Common myeloid progenitor, CD34-positive (primary cell): ENCODE measurements at regions not wholly inside any gene's neighbourhood (a gene's known extent, or its start where the extent isn't known, plus 50 kb on each side); places are given as distances from the start of the nearest gene placed in this dataset.

Source experiments
- CTCF ChIA-PET: fragments of 350-600 bp; sonication (Branson Sonifier 250); formaldehyde crosslinking; loops from one replicate; lab custom pipeline; 2021; ENCODE audit warnings: antibody characterized with exemption; lab: Charles Lee
- POLR2A ChIA-PET: fragments of 350-600 bp; sonication (Branson Sonifier 250); formaldehyde crosslinking; loops from one replicate; lab custom pipeline; 2021; ENCODE audit warnings: antibody characterized with exemption; lab: Charles Lee
- DNase-seq, 3 donors: peaks; one replicate each; pipeline versions ENCODE4 v3.0.0 to v3.0.0-alpha.2; 2013
- H3K27ac ChIP-seq, 2 experiments: 1 replicate in 1 of 2; 2 replicates in 1 of 2; pipeline ENCODE4 v1.7.0; 2013; ENCODE audit warnings: inconsistent platforms in 2 of 2, low read length in 2 of 2, mild to moderate bottlenecking in 2 of 2, low read depth in 1 of 2, moderate library complexity in 1 of 2; ENCODE audit not compliant: severe bottlenecking in 2 of 2, insufficient read depth in 1 of 2, poor library complexity in 1 of 2
- H3K27me3 ChIP-seq, 5 experiments: replicated peaks in 2 of 5; 1 replicate in 3 of 5; 2 replicates in 2 of 5; pipeline versions ENCODE4 v1.6.1 to v1.7.0; 2013; ENCODE audit warnings: low read length in 4 of 5, mild to moderate bottlenecking in 2 of 5, moderate library complexity in 2 of 5, inconsistent platforms in 1 of 5; ENCODE audit not compliant: insufficient read depth in 5 of 5, control insufficient read depth in 4 of 5
- H3K36me3 ChIP-seq, 4 experiments: 1 replicate in 2 of 4; 2 replicates in 2 of 4; pipeline versions ENCODE4 v1.6.1 to v1.7.0; 2013; ENCODE audit warnings: low read length in 3 of 4, control low read depth in 1 of 4, mild to moderate bottlenecking in 1 of 4; ENCODE audit not compliant: control insufficient read depth in 4 of 4, insufficient read depth in 4 of 4
- H3K4me1 ChIP-seq, 4 experiments: 1 replicate in 3 of 4; 2 replicates in 1 of 4; pipeline versions ENCODE4 v1.6.1 to v1.7.1; 2013; ENCODE audit warnings: low read length in 3 of 4, mild to moderate bottlenecking in 3 of 4, control low read depth in 1 of 4, inconsistent platforms in 1 of 4, moderate library complexity in 1 of 4; ENCODE audit not compliant: control insufficient read depth in 4 of 4, insufficient read depth in 4 of 4; ENCODE audit errors: control extremely low read depth in 1 of 4
- H3K4me3 ChIP-seq, 7 experiments: 1 replicate in 4 of 7; 2 replicates in 3 of 7; pipeline versions ENCODE4 v1.5.1 to v1.7.0; 2013; ENCODE audit warnings: mild to moderate bottlenecking in 7 of 7, low read length in 6 of 7, moderate library complexity in 6 of 7, inconsistent platforms in 2 of 7, low read depth in 2 of 7, control low read depth in 1 of 7; ENCODE audit not compliant: insufficient read depth in 4 of 7, control insufficient read depth in 1 of 7; ENCODE audit errors: extremely low read depth in 1 of 7
- H3K9me3 ChIP-seq, 5 experiments: 1 replicate in 4 of 5; 2 replicates in 1 of 5; pipeline versions ENCODE4 v1.6.1 to v1.7.1; 2013; ENCODE audit warnings: low read length in 4 of 5, mild to moderate bottlenecking in 2 of 5, inconsistent platforms in 1 of 5, low read depth in 1 of 5, moderate library complexity in 1 of 5; ENCODE audit not compliant: control insufficient read depth in 4 of 5, insufficient read depth in 2 of 5; ENCODE audit errors: control extremely low read depth in 1 of 5
- WGBS: methylation state at CpG from one replicate; pipeline ENCODE4 v1.1.5; 2013; ENCODE audit not compliant: insufficient coverage; 5-methylcytosine and 5-hydroxymethylcytosine counted together

- 100% methylated on average over 1 of the region's 6 CpGs for WGBS
- DNase-seq, result no peak
- Histone ChIP-seq H3K36me3 (no peaks in the 10 kb centered on the region), H3K4me3 (no peak overlapping the region), H3K9me3 (peaks cover 0 to 7% (median 0%) of the 10 kb centered on the region in 5 experiments), H3K27ac (no peak overlapping the region), H3K27me3 (no peaks in the 10 kb centered on the region), H3K4me1 (no peaks in the 10 kb centered on the region)
- CTCF ChIA-PET, result interaction anchor here (0.7 to 1.7 kb wide), 8 partner anchors 14 to 262 kb away, joined by 3 to 9 read pairs (median 3); no protein-coding TSS in a partner anchor
- POLR2A ChIA-PET, result no interaction called here
Measured at GRCh38 chr10:124257781-124258180, 160.9 kb downstream of the OAT start.

GRCh38 chr10:124256151-124256550, 162.6 kb downstream of the OAT start:
- Histone ChIP-seq H3K4me3 (no peak overlapping the region), H3K36me3 (no peaks in the 10 kb centered on the region), H3K4me1 (peaks cover 0 to 11% (median 6%) of the 10 kb centered on the region in 4 experiments), H3K27ac (no peak overlapping the region), H3K9me3 (peaks cover 0 to 7% (median 0%) of the 10 kb centered on the region in 5 experiments), H3K27me3 (no peaks in the 10 kb centered on the region)
- POLR2A ChIA-PET, result no interaction called here
- CTCF ChIA-PET, result interaction anchor here (1.6 kb wide), 1 partner anchor 10 kb away, joined by 5 read pairs; no protein-coding TSS in a partner anchor
- 94% methylated on average over 6 of the region's 6 CpGs for WGBS
- no peak for DNase-seq

DNA sequence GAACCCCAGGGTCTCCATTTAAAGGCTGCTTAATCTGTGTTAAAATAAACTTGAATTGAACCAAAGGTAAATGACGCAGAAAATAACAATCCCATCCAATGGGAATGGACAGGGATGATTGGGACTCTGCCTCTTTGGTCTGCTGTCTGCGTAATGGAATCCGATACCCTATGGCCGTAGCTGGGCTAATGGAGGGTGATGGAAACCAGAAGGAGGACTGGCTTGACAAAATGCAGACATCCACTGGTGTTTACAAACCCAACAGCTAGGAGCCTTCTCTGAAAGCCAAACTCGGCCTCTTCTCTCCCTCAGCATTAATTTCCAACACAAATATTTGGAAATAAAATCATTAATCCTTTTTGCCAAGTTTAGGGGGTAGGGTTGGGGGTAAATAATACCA, 162.2 kb upstream of the CHST15 start:
- CTCF ChIA-PET, result interaction anchor here (0.9 to 1.6 kb wide), 2 partner anchors 11 to 31 kb away, joined by 3 to 5 read pairs; no protein-coding TSS in a partner anchor
- Histone ChIP-seq H3K27me3 (no peaks in the 10 kb centered on the region), H3K4me3 (no peak overlapping the region), H3K36me3 (no peaks in the 10 kb centered on the region), H3K4me1 (peaks cover 0 to 17% (median 9%) of the 10 kb centered on the region in 4 experiments), H3K9me3 (peaks cover 0 to 7% (median 0%) of the 10 kb centered on the region in 5 experiments), H3K27ac (no peak overlapping the region)
- no peak for DNase-seq
- POLR2A ChIA-PET, result no interaction called here
- WGBS, result 89% methylated on average over 3 of the region's 5 CpGs

- WGBS, result 89% methylated on average over 8 of the region's 8 CpGs
- Histone ChIP-seq H3K4me3 (no peak overlapping the region), H3K9me3 (peaks cover 0 to 7% (median 0%) of the 10 kb centered on the region in 5 experiments), H3K36me3 (no peaks in the 10 kb centered on the region), H3K27me3 (no peaks in the 10 kb centered on the region), H3K27ac (no peak overlapping the region), H3K4me1 (peaks cover 0 to 17% (median 9%) of the 10 kb centered on the region in 4 experiments)
- ChIA-PET CTCF (no interaction called here), POLR2A (no interaction called here)
- no peak for DNase-seq
Measured at GRCh38 chr10:124254490-124254889, 161.1 kb upstream of the CHST15 start.

DNA sequence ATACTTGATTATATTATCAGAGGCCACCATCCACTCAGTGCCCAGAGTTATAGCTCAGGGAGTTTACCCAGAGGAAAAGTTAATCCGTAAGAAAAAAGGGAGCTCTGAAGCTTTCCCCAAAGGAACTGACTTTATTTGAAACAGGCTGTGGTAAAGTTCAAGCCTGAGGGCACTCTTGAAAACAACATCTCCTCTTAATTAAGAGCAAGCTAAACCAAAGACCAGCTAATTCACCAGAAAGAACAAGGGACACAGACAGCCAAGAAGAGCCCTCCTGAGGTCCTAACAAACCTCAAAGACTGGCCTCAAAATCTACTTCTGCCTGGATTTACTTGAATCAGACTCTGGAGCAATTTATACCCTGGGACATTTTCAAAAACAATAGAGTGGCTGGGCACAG, 159.6 kb upstream of the CHST15 start:
- Histone ChIP-seq H3K4me3 (no peak overlapping the region), H3K4me1 (peaks cover 0 to 17% (median 9%) of the 10 kb centered on the region in 4 experiments), H3K27ac (no peak overlapping the region), H3K27me3 (no peaks in the 10 kb centered on the region), H3K36me3 (no peaks in the 10 kb centered on the region), H3K9me3 (peaks cover 0 to 5% (median 0%) of the 10 kb centered on the region in 5 experiments)
- WGBS, result 17% methylated on average over 1 of the region's 1 CpG
- ChIA-PET CTCF (interaction anchor here (1.0 to 1.9 kb wide), 5 partner anchors 9 to 147 kb away, joined by 3 to 5 read pairs (median 3); no protein-coding TSS in a partner anchor), POLR2A (no interaction called here)
- no peak for DNase-seq

DNA sequence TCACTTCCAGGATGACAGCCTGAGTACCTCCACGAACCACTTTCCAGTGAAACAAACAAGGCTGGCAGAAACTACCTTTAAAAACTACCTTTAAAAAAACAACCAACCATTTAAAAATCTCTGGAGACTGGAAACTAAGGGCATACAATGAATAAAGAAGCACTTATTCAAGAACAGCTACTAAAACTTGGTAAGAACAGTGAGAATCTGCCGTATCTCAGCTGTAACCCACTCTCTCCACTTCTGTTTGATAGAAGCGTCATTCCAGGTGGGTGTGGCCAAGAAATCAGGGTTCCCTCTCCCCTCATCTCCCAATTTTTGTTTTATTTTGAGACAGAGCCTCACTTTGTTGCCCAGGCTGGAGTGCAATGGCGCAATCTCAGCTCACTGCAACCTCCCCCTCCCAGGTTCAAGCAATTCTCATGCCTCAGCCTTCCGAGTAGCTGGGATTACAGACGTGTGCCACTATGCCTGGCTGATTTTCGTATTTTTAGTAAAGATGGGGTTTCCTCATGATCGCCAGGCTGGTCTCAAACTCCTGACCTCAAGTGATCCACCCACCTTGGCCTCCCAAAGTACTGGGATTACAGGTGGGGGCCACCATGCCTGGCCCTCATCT, 158.8 kb upstream of the CHST15 start:
- ChIA-PET CTCF (interaction anchor here (1.0 to 1.9 kb wide), 6 partner anchors 8 to 148 kb away, joined by 3 to 5 read pairs (median 3); no protein-coding TSS in a partner anchor), POLR2A (no interaction called here)
- no peaks in the 10 kb centered on the region for H3K36me3 ChIP-seq
- H3K9me3 ChIP-seq, result peaks cover 0 to 5% (median 0%) of the 10 kb centered on the region in 5 experiments
- DNase-seq, result no peak
- peaks cover 0 to 17% (median 9%) of the 10 kb centered on the region in 4 experiments for H3K4me1 ChIP-seq
- H3K27me3 ChIP-seq, result peaks cover 0 to 2% (median 0%) of the 10 kb centered on the region in 5 experiments
- WGBS, result 94% methylated on average over 8 of the region's 8 CpGs
- H3K4me3 ChIP-seq, result no peak overlapping the region
- H3K27ac ChIP-seq, result no peak overlapping the region
